Activated naive CD4-positive, alpha-beta T cell treated with anti-CD3 and anti-CD28 coated beads, Interleukin-2, amount 10 ng/mL, durations not matched to agents 7 days and 5 days (primary cell): ENCODE measurements at regions not wholly inside any gene's neighbourhood (a gene's known extent, or its start where the extent isn't known, plus 50 kb on each side); places are given as distances from the start of the nearest gene placed in this dataset.
"Not testable (repeated sequence)": the region's sequence is repeated elsewhere in the genome, so short reads cannot be mapped to it uniquely, and the experiment has no call there.

Experiments used
- CTCF ChIA-PET: fragments of 350-600 bp; sonication (Branson Sonifier 250); formaldehyde crosslinking; loops from one replicate; lab custom pipeline; 2021; ENCODE audit warnings: antibody characterized with exemption; lab: Charles Lee
- DNase-seq: peaks from one replicate; pipeline ENCODE4 v3.0.0-alpha.2; 2020
- H3K27ac Mint-ChIP-seq: one replicate; pipeline ENCODE4 v1.8.0; 2021; ENCODE audit warnings: mild to moderate bottlenecking, moderate library complexity, mixed read lengths
- H3K27me3 Mint-ChIP-seq: one replicate; pipeline ENCODE4 v1.8.0; 2021; ENCODE audit warnings: mild to moderate bottlenecking, mixed read lengths
- H3K36me3 Mint-ChIP-seq: one replicate; pipeline ENCODE4 v1.8.0; 2021; ENCODE audit warnings: mixed read lengths
- H3K4me1 Mint-ChIP-seq: one replicate; pipeline ENCODE4 v1.8.0; 2021; ENCODE audit warnings: mixed read lengths
- H3K4me3 Mint-ChIP-seq: one replicate; pipeline ENCODE4 v1.8.0; 2021; ENCODE audit warnings: mild to moderate bottlenecking, moderate library complexity, mixed read lengths
- H3K9me3 Mint-ChIP-seq: one replicate; pipeline ENCODE4 v1.8.0; 2021; ENCODE audit warnings: mixed read lengths

- no peaks in the 10 kb centered on the region for H3K36me3 Mint-ChIP-seq
- no peaks in the 10 kb centered on the region for H3K4me1 Mint-ChIP-seq
- H3K4me3 Mint-ChIP-seq = no peak overlapping the region
- no peaks in the 10 kb centered on the region for H3K9me3 Mint-ChIP-seq
- no peaks in the 10 kb centered on the region for H3K27me3 Mint-ChIP-seq
- CTCF ChIA-PET = no interaction called here
- no peak for DNase-seq
- H3K27ac Mint-ChIP-seq = no peak overlapping the region
These were observed 393.1 kb downstream of the CNTNAP4 start for GRCh38 chr16:76670125-76670857.

DNA sequence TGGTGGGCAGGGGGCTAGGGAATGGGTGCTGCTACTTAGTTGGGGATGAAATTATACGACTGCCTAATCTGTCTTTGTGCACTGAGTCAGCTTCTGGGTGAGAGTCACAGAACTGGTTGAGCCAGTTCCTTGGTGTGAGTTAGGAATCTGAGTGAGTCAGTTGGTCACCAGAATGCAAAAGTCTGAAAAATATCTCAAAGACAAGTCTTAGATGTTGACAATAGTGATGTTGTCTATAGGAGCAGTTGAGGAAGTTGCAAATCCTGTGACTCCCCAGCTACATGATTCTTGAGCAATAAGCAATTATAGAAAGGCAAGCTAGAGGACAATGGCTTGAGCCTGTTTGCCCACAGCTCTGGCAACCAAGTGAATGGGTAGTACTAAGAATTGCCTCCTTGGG, 399.2 kb downstream of the CNTNAP4 start:
- no peaks in the 10 kb centered on the region for H3K4me1 Mint-ChIP-seq
- H3K9me3 Mint-ChIP-seq = no peaks in the 10 kb centered on the region
- no peaks in the 10 kb centered on the region for H3K27me3 Mint-ChIP-seq
- H3K4me3 Mint-ChIP-seq = no peak overlapping the region
- no peak overlapping the region for H3K27ac Mint-ChIP-seq
- no peak for DNase-seq
- H3K36me3 Mint-ChIP-seq = no peaks in the 10 kb centered on the region
- CTCF ChIA-PET = no interaction called here

GRCh38 chr16:76681296-76681695, 404.1 kb downstream of the CNTNAP4 start:
- CTCF ChIA-PET = no interaction called here
- no peak overlapping the region for H3K4me3 Mint-ChIP-seq
- no peaks in the 10 kb centered on the region for H3K36me3 Mint-ChIP-seq
- H3K9me3 Mint-ChIP-seq = no peaks in the 10 kb centered on the region
- H3K27ac Mint-ChIP-seq = no peak overlapping the region
- no peaks in the 10 kb centered on the region for H3K27me3 Mint-ChIP-seq
- DNase-seq = no peak
- no peaks in the 10 kb centered on the region for H3K4me1 Mint-ChIP-seq

DNA sequence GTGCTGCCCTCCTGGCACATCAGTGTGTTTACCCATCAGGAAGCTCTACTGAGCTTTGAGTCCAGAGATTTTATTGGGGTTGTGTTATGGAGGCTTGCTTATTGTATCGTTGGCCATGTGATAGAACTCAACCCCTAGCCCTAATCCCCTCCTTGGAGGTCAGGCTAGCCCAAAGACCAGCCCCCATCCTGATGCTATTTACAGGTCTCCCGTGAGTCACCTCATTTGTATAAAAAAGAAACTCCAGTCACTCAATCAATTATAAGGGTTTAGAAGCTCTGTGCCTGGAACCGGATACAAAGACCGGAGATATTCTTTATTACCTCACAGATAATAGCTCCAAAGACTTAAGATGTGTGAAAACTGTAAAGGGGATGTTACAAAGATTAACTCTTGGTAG, 405.9 kb downstream of the CNTNAP4 start:
- CTCF ChIA-PET = no interaction called here
- H3K4me3 Mint-ChIP-seq = no peak overlapping the region
- no peak overlapping the region for H3K27ac Mint-ChIP-seq
- no peaks in the 10 kb centered on the region for H3K36me3 Mint-ChIP-seq
- no peaks in the 10 kb centered on the region for H3K9me3 Mint-ChIP-seq
- no peak for DNase-seq
- no peaks in the 10 kb centered on the region for H3K4me1 Mint-ChIP-seq
- H3K27me3 Mint-ChIP-seq = no peaks in the 10 kb centered on the region

- Mint-ChIP-seq H3K27ac (no peak overlapping the region), H3K36me3 (no peaks in the 10 kb centered on the region), H3K4me1 (no peaks in the 10 kb centered on the region), H3K4me3 (no peak overlapping the region), H3K9me3 (peaks cover 11% of the 10 kb centered on the region), H3K27me3 (no peaks in the 10 kb centered on the region)
- CTCF ChIA-PET = no interaction called here
- DNase-seq = no peak
These were observed 419.7 kb downstream of the CNTNAP4 start for GRCh38 chr16:76696876-76697275.

GRCh38 chr16:76705892-76706291, 428.7 kb downstream of the CNTNAP4 start:
- CTCF ChIA-PET = no interaction called here
- H3K4me1 Mint-ChIP-seq = no peaks in the 10 kb centered on the region
- no peaks in the 10 kb centered on the region for H3K36me3 Mint-ChIP-seq
- H3K4me3 Mint-ChIP-seq = no peak overlapping the region
- H3K27ac Mint-ChIP-seq = no peak overlapping the region
- peaks cover 4% of the 10 kb centered on the region for H3K9me3 Mint-ChIP-seq
- H3K27me3 Mint-ChIP-seq = no peaks in the 10 kb centered on the region
- no peak for DNase-seq

- Mint-ChIP-seq H3K9me3 (peaks cover 13% of the 10 kb centered on the region), H3K4me3 (no peak overlapping the region), H3K4me1 (no peaks in the 10 kb centered on the region), H3K27me3 (no peaks in the 10 kb centered on the region), H3K27ac (no peak overlapping the region), H3K36me3 (no peaks in the 10 kb centered on the region)
- DNase-seq = no peak
- CTCF ChIA-PET = no interaction called here
These were observed 436.0 kb downstream of the CNTNAP4 start for GRCh38 chr16:76713191-76713590.

- peaks cover 15% of the 10 kb centered on the region for H3K9me3 Mint-ChIP-seq
- H3K4me1 Mint-ChIP-seq, H3K4me3 Mint-ChIP-seq, DNase-seq, H3K27me3 Mint-ChIP-seq, H3K27ac Mint-ChIP-seq, H3K36me3 Mint-ChIP-seq, CTCF ChIA-PET: not testable (repeated sequence)
These were observed 439.1 kb downstream of the CNTNAP4 start for GRCh38 chr16:76716251-76716650.

GRCh38 chr16:76724181-76724580, 447.0 kb downstream of the CNTNAP4 start:
- Mint-ChIP-seq H3K27ac (no peak overlapping the region), H3K4me1 (no peaks in the 10 kb centered on the region), H3K27me3 (no peaks in the 10 kb centered on the region), H3K9me3 (peaks cover 3% of the 10 kb centered on the region), H3K36me3 (no peaks in the 10 kb centered on the region), H3K4me3 (no peak overlapping the region)
- no peak for DNase-seq
- CTCF ChIA-PET = no interaction called here

DNA sequence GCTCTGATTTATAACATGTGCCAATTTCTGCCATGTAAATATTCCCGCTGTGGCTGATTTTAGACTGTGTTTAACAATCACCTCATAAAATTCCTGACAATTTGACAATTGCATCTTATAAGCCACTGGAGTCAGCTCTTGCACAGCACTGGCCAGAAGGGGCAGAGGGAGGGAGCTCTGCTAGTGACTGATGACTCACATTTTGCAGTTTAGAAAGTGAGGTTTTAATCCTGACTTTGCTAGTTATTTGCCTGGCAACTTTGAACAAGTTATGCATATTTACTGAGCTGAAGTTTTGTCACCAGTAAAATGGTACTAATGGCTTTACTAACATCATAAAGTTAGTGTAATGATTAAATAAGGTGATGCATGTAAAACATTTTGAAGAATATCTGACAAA, 452.3 kb downstream of the CNTNAP4 start:
- CTCF ChIA-PET = no interaction called here
- no peak overlapping the region for H3K4me3 Mint-ChIP-seq
- DNase-seq = no peak
- H3K9me3 Mint-ChIP-seq = no peaks in the 10 kb centered on the region
- no peaks in the 10 kb centered on the region for H3K36me3 Mint-ChIP-seq
- H3K27me3 Mint-ChIP-seq = no peaks in the 10 kb centered on the region
- no peak overlapping the region for H3K27ac Mint-ChIP-seq
- H3K4me1 Mint-ChIP-seq = no peaks in the 10 kb centered on the region

- H3K4me3 Mint-ChIP-seq = no peak overlapping the region
- no peaks in the 10 kb centered on the region for H3K36me3 Mint-ChIP-seq
- DNase-seq = no peak
- H3K27me3 Mint-ChIP-seq = no peaks in the 10 kb centered on the region
- peaks cover 3% of the 10 kb centered on the region for H3K9me3 Mint-ChIP-seq
- CTCF ChIA-PET = no interaction called here
- H3K27ac Mint-ChIP-seq = no peak overlapping the region
- H3K4me1 Mint-ChIP-seq = no peaks in the 10 kb centered on the region
These were observed 455.7 kb downstream of the CNTNAP4 start for GRCh38 chr16:76732894-76733293.

DNA sequence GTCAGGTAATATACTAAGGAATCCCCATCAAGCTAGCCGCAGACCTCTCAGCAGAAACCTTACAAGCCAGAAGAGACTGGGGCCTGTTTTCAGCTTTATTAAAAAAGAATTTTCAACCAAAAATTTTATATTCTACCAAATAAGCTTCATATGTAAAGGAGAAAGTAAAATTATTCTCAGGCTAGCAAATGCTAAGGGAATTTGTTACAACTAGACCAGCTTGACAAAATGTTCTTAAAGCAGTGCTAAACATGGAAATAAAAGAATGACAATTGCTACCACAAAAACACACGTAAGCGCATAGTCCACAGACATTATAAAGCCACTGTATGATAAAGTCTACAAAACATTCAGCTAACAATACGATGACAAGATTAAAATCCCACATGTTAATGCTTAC, 449.4 kb upstream of the MON1B start:
- no peak for DNase-seq
- Mint-ChIP-seq H3K27ac (no peak overlapping the region), H3K36me3 (no peaks in the 10 kb centered on the region), H3K4me3 (no peak overlapping the region), H3K4me1 (no peaks in the 10 kb centered on the region), H3K27me3 (no peaks in the 10 kb centered on the region), H3K9me3 (peaks cover 25% of the 10 kb centered on the region)
- CTCF ChIA-PET = no interaction called here

DNA sequence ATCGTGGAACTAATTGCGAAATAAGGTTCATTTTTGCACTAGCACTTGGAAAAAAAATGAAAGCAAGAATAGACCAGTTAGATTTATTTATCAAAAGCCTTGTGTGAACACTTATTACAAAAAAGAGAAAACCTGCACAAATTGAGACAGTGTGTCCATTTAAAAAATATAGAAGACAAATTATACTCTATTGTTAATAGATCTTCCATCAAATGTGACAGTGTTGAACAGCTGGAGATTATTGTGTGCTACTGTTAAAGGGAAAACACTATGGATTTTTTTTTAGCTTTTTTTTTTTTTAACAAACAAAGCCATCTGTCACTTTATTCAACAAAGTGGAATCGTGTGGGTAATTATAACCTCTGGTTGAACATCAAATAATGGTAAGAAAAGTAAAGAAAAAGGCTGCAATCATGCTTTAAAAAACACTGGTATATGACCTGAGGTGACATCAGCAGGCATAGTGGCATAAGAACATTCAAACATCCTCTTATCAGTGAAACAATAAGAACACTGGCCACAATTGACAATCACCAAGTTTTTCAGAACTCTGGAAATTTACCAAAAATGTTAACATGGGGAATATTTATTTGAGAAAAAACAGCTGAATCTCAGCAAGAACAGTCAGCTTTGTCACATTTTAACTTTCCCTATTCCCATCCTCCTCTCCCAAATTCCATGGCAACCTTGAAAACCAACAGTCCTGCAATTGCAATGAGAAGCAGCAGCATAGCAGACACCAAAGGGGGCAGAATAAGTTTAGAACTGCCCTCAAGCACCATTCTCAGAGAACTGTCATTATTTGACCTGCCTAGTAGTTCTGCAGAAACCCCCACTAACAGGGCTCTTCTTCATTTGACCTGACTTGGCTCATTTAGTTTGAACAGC, 442.3 kb upstream of the MON1B start:
- no peaks in the 10 kb centered on the region for H3K36me3 Mint-ChIP-seq
- H3K27ac Mint-ChIP-seq = no peak overlapping the region
- H3K4me3 Mint-ChIP-seq = no peak overlapping the region
- H3K9me3 Mint-ChIP-seq = peaks cover 11% of the 10 kb centered on the region
- CTCF ChIA-PET = no interaction called here
- DNase-seq = no peak
- H3K27me3 Mint-ChIP-seq = no peaks in the 10 kb centered on the region
- H3K4me1 Mint-ChIP-seq = no peaks in the 10 kb centered on the region

- CTCF ChIA-PET = no interaction called here
- no peak overlapping the region for H3K27ac Mint-ChIP-seq
These were observed 441.1 kb upstream of the MON1B start for GRCh38 chr16:76749780-76750375.

DNA sequence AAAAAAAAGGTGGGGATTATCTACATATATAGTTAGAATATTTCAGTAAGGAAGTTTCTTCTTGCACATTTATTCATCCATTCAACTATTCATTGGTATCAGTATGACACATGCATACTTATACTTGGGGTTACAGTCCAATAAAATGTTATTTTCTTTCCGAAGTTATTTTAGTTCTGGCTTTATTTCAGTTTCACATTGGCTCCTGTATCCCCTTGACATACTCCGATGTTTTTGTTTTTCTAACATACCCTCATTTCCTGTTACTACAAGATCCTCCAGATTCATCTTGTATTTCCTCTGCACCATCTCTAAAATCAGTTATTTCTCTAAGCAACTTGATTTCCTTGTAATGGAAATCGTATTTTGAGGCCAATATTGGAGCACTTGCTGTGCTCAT, 435.5 kb upstream of the MON1B start:
- no peak for DNase-seq
- H3K27ac Mint-ChIP-seq = no peak overlapping the region
- H3K36me3 Mint-ChIP-seq = no peaks in the 10 kb centered on the region
- H3K4me1 Mint-ChIP-seq = no peaks in the 10 kb centered on the region
- H3K4me3 Mint-ChIP-seq = no peak overlapping the region
- peaks cover 11% of the 10 kb centered on the region for H3K9me3 Mint-ChIP-seq
- CTCF ChIA-PET = no interaction called here
- no peaks in the 10 kb centered on the region for H3K27me3 Mint-ChIP-seq

More at GRCh38 chr16:76749780-76750375, 441.1 kb upstream of the MON1B start:
- H3K27me3 Mint-ChIP-seq = no peaks in the 10 kb centered on the region
- DNase-seq = no peak
- no peaks in the 10 kb centered on the region for H3K36me3 Mint-ChIP-seq
- H3K9me3 Mint-ChIP-seq = peaks cover 11% of the 10 kb centered on the region
- H3K4me3 Mint-ChIP-seq = no peak overlapping the region
- H3K4me1 Mint-ChIP-seq = no peaks in the 10 kb centered on the region
